ENCODE measurements at regions not wholly inside any gene's neighbourhood (a gene's known extent, or its start where the extent isn't known, plus 50 kb on each side); places are given as distances from the start of the nearest gene placed in this dataset.

DNA sequence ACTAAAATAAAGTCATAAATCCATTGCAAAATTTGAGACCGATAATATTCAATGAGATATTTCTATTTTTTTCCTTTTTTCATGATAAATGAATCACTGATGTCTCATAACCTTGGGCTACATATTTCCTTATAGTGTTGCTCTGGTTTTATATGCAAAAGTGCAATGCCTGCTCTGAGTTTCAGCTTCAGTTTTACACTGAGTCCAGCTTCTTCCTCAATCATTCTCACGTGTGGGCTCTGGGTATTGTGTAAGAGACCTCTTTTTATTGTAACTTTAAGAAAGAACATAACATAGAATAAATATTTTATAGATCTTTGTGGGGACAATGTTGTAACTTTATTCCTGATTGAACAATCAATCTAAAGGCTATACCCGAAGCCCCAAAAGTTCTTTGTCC, 280.2 kb upstream of the EDNRB start:
- H2BK120ac ChIP-seq (ENCODE audit: low read depth, low read length): no peak overlapping the region
- no peak overlapping the region for H3K9ac ChIP-seq (ENCODE audit: low read depth, low read length, poor library complexity)
- no peak overlapping the region for H3K14ac ChIP-seq (ENCODE audit: low read length)
- no CpG with 5 or more reads among the region's 3 CpGs for WGBS, 2 donors (ENCODE audit: extremely low coverage in 2 of 2, insufficient read length in 2 of 2, insufficient replicate concordance in 1 of 2)
- peaks cover 2 to 41% of the 10 kb centered on the region in 2 donors for H3K4me1 ChIP-seq (ENCODE audit: control insufficient read depth in 2 of 2, insufficient read depth in 1 of 2, low read depth in 1 of 2, low read length in 2 of 2)
- no peak overlapping the region for H2BK12ac ChIP-seq (ENCODE audit: low read length)
- no peak overlapping the region for H3K27ac ChIP-seq (replicated peaks; ENCODE audit: low read length)
- H3K27me3 ChIP-seq (ENCODE audit: control insufficient read depth in 3 of 3, insufficient read depth in 3 of 3, low read depth in 1 of 3, low read length in 3 of 3): peaks cover 0 to 2% (median 0%) of the 10 kb centered on the region in 3 experiments
- no peak overlapping the region for H4K91ac ChIP-seq (ENCODE audit: low read depth, low read length, poor library complexity)
- no peak overlapping the region for H4K8ac ChIP-seq (ENCODE audit: low read depth, low read length)
- no peak overlapping the region for H3K4ac ChIP-seq (ENCODE audit: low read length)
- no peaks in the 10 kb centered on the region for H3K9me3 ChIP-seq (replicated peaks in 1 of 2; ENCODE audit: control insufficient read depth in 2 of 2, insufficient read depth in 1 of 2, low read depth in 1 of 2, low read length in 2 of 2)
- H2BK15ac ChIP-seq (ENCODE audit: low read length): no peak overlapping the region
- H2AFZ ChIP-seq (ENCODE audit: low read length): no peak overlapping the region
- DNase-seq (ENCODE audit: low spot score): no peak
- H3K79me1 ChIP-seq (ENCODE audit: low read depth, low read length): no peaks in the 10 kb centered on the region
- H2AK5ac ChIP-seq (ENCODE audit: low read depth, low read length): no peak overlapping the region
- no peak overlapping the region for H2BK5ac ChIP-seq (ENCODE audit: low read length)
- no peak overlapping the region for H3K23ac ChIP-seq (ENCODE audit: low read depth, low read length, poor library complexity)
- no peak overlapping the region for H3K18ac ChIP-seq (ENCODE audit: low read length)
- no peak overlapping the region for H3K4me3 ChIP-seq (ENCODE audit: low read length in 2 of 2)
- H3K4me2 ChIP-seq (ENCODE audit: insufficient read depth, low read length, poor library complexity, severe bottlenecking): no peak overlapping the region
- no peaks in the 10 kb centered on the region for H3K36me3 ChIP-seq (replicated peaks in 1 of 2; ENCODE audit: control insufficient read depth in 2 of 2, insufficient read depth in 2 of 2, low read length in 2 of 2)

DNA sequence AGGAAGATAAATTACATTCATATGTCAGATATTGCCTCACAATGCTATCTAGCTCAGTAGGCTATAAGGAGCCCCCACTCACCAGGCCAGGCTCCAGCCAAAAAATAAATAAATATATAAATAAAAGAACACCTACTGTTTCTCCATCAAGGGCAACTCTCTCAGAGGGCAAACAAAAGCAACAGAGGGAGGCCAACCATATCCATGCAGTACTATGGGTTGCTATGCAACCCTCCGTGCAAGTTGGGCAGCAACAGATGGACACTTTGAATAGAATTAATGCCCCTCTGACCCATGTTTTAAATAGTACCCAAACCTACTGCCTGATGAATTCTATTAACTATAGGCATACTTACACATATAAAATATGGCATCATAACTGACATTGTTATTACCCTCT, 279.8 kb upstream of the EDNRB start:
- no peak for DNase-seq (ENCODE audit: low spot score)
- Histone ChIP-seq H3K4me2 (ENCODE audit: insufficient read depth, low read length, poor library complexity, severe bottlenecking) (no peak overlapping the region), H2BK15ac (ENCODE audit: low read length) (no peak overlapping the region), H3K14ac (ENCODE audit: low read length) (no peak overlapping the region), H2BK5ac (ENCODE audit: low read length) (no peak overlapping the region), H3K4ac (ENCODE audit: low read length) (no peak overlapping the region), H4K8ac (ENCODE audit: low read depth, low read length) (no peak overlapping the region), H4K91ac (ENCODE audit: low read depth, low read length, poor library complexity) (no peak overlapping the region), H3K9me3 (replicated peaks in 1 of 2; ENCODE audit: control insufficient read depth in 2 of 2, insufficient read depth in 1 of 2, low read depth in 1 of 2, low read length in 2 of 2) (no peaks in the 10 kb centered on the region), H3K27ac (replicated peaks; ENCODE audit: low read length) (no peak overlapping the region), H2AK5ac (ENCODE audit: low read depth, low read length) (no peak overlapping the region), H3K9ac (ENCODE audit: low read depth, low read length, poor library complexity) (no peak overlapping the region), H3K4me3 (ENCODE audit: low read length in 2 of 2) (no peak overlapping the region), H3K27me3 (ENCODE audit: control insufficient read depth in 3 of 3, insufficient read depth in 3 of 3, low read depth in 1 of 3, low read length in 3 of 3) (peaks cover 0 to 2% (median 0%) of the 10 kb centered on the region in 3 experiments), H3K23ac (ENCODE audit: low read depth, low read length, poor library complexity) (no peak overlapping the region), H3K36me3 (replicated peaks in 1 of 2; ENCODE audit: control insufficient read depth in 2 of 2, insufficient read depth in 2 of 2, low read length in 2 of 2) (no peaks in the 10 kb centered on the region), H2BK120ac (ENCODE audit: low read depth, low read length) (no peak overlapping the region), H3K4me1 (ENCODE audit: control insufficient read depth in 2 of 2, insufficient read depth in 1 of 2, low read depth in 1 of 2, low read length in 2 of 2) (peaks cover 2 to 41% of the 10 kb centered on the region in 2 donors), H3K18ac (ENCODE audit: low read length) (no peak overlapping the region), H2BK12ac (ENCODE audit: low read length) (no peak overlapping the region), H3K79me1 (ENCODE audit: low read depth, low read length) (no peaks in the 10 kb centered on the region), H2AFZ (ENCODE audit: low read length) (no peak overlapping the region)
- no CpG with 5 or more reads among the region's 1 CpG for WGBS, 2 donors (ENCODE audit: extremely low coverage in 2 of 2, insufficient read length in 2 of 2, insufficient replicate concordance in 1 of 2)

DNA sequence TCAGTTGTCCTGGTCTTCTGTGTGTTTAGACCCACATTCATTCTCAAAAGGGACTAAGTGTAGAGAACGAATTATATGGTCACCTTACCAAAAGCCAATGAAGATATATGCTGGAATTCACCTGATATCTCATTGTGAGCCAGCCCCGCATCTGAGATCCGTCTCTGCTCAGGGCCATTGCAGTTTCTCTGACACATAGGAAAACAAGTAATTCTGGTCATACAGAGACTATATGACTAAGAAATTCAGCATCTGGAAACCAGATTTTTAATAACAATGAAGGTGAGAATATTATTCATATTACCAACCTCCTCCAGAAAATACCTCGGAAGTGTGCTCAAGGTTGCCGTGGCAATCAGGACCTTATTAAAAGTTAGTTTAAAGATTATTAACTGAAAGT, 278.6 kb upstream of the EDNRB start:
- no peak overlapping the region for H3K4ac ChIP-seq (ENCODE audit: low read length)

DNA sequence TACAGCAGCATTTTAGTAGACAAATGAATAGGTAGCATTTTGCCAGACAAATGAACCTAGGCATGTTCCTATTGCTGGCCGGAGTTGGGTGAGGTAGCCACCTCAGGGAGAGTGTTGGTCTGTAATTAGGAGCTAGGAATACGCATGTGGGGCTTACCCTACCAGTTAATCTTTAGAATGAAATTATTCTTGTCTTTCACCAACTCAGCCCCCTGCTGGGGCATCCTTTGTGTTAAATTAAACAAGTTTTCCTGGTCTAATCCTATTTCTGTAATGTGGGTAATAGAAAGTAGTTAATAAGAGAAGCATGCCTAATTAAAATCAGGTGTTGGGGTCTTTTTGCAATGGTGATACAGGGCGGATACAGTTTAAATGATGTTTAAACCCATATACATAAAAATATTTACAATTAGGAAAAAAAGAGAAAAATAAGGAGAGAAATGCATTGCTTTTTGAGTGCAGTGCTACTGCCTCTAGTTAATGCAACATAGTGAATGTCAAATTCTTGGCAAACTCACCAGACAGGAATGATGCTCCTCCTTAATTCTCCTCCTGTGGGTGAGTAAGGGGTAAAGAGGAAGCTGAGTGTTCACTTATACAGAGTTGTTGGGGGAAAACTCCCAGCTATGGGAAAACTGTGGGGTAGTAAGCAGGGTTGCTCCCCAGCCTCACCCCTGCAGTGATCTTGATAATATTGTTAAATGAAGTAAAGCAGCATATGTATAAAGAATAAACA, 276.4 kb upstream of the EDNRB start:
- WGBS, 2 donors (ENCODE audit: extremely low coverage in 2 of 2, insufficient read length in 2 of 2, insufficient replicate concordance in 1 of 2): no CpG with 5 or more reads among the region's 3 CpGs
- peaks cover 2 to 32% of the 10 kb centered on the region in 2 donors for H3K4me1 ChIP-seq (ENCODE audit: control insufficient read depth in 2 of 2, insufficient read depth in 1 of 2, low read depth in 1 of 2, low read length in 2 of 2)

More for the DNA sequence above, 278.6 kb upstream of the EDNRB start:
- no peak for DNase-seq (ENCODE audit: low spot score)
- Histone ChIP-seq H2BK120ac (ENCODE audit: low read depth, low read length) (no peak overlapping the region), H2AK5ac (ENCODE audit: low read depth, low read length) (no peak overlapping the region), H3K18ac (ENCODE audit: low read length) (no peak overlapping the region), H3K23ac (ENCODE audit: low read depth, low read length, poor library complexity) (no peak overlapping the region), H3K4me3 (ENCODE audit: low read length in 2 of 2) (no peak overlapping the region), H4K8ac (ENCODE audit: low read depth, low read length) (no peak overlapping the region), H2BK12ac (ENCODE audit: low read length) (no peak overlapping the region), H3K9ac (ENCODE audit: low read depth, low read length, poor library complexity) (no peak overlapping the region), H3K36me3 (replicated peaks in 1 of 2; ENCODE audit: control insufficient read depth in 2 of 2, insufficient read depth in 2 of 2, low read length in 2 of 2) (no peaks in the 10 kb centered on the region), H3K79me1 (ENCODE audit: low read depth, low read length) (no peaks in the 10 kb centered on the region), H3K27me3 (ENCODE audit: control insufficient read depth in 3 of 3, insufficient read depth in 3 of 3, low read depth in 1 of 3, low read length in 3 of 3) (peaks cover 0 to 2% (median 0%) of the 10 kb centered on the region in 3 experiments), H2BK5ac (ENCODE audit: low read length) (no peak overlapping the region), H2AFZ (ENCODE audit: low read length) (no peak overlapping the region), H3K9me3 (replicated peaks in 1 of 2; ENCODE audit: control insufficient read depth in 2 of 2, insufficient read depth in 1 of 2, low read depth in 1 of 2, low read length in 2 of 2) (no peaks in the 10 kb centered on the region), H4K91ac (ENCODE audit: low read depth, low read length, poor library complexity) (no peak overlapping the region), H2BK15ac (ENCODE audit: low read length) (no peak overlapping the region), H3K4me2 (ENCODE audit: insufficient read depth, low read length, poor library complexity, severe bottlenecking) (no peak overlapping the region), H3K14ac (ENCODE audit: low read length) (no peak overlapping the region), H3K27ac (replicated peaks; ENCODE audit: low read length) (no peak overlapping the region), H3K4me1 (ENCODE audit: control insufficient read depth in 2 of 2, insufficient read depth in 1 of 2, low read depth in 1 of 2, low read length in 2 of 2) (peaks cover 2 to 38% of the 10 kb centered on the region in 2 donors)
- WGBS, 2 donors (ENCODE audit: extremely low coverage in 2 of 2, insufficient read length in 2 of 2, insufficient replicate concordance in 1 of 2): no CpG with 5 or more reads among the region's 5 CpGs

More for the DNA sequence above, 276.4 kb upstream of the EDNRB start:
- peak; percentile 26 for DNase-seq (ENCODE audit: low spot score)
- H4K91ac ChIP-seq (ENCODE audit: low read depth, low read length, poor library complexity): no peak overlapping the region
- no peak overlapping the region for H3K14ac ChIP-seq (ENCODE audit: low read length)
- no peak overlapping the region for H3K4me3 ChIP-seq (ENCODE audit: low read length in 2 of 2)
- H2AFZ ChIP-seq (ENCODE audit: low read length): no peak overlapping the region
- H3K79me1 ChIP-seq (ENCODE audit: low read depth, low read length): no peaks in the 10 kb centered on the region
- no peak overlapping the region for H2BK15ac ChIP-seq (ENCODE audit: low read length)
- no peak overlapping the region for H4K8ac ChIP-seq (ENCODE audit: low read depth, low read length)
- no peak overlapping the region for H2BK120ac ChIP-seq (ENCODE audit: low read depth, low read length)
- peaks cover 0 to 5% of the 10 kb centered on the region in 2 donors for H3K9me3 ChIP-seq (replicated peaks in 1 of 2; ENCODE audit: control insufficient read depth in 2 of 2, insufficient read depth in 1 of 2, low read depth in 1 of 2, low read length in 2 of 2)
- H2BK12ac ChIP-seq (ENCODE audit: low read length): no peak overlapping the region
- H3K36me3 ChIP-seq (replicated peaks in 1 of 2; ENCODE audit: control insufficient read depth in 2 of 2, insufficient read depth in 2 of 2, low read length in 2 of 2): no peaks in the 10 kb centered on the region
- no peak overlapping the region for H3K4ac ChIP-seq (ENCODE audit: low read length)
- peaks cover 0 to 2% (median 0%) of the 10 kb centered on the region in 3 experiments for H3K27me3 ChIP-seq (ENCODE audit: control insufficient read depth in 3 of 3, insufficient read depth in 3 of 3, low read depth in 1 of 3, low read length in 3 of 3)
- no peak overlapping the region for H3K18ac ChIP-seq (ENCODE audit: low read length)
- no peak overlapping the region for H3K23ac ChIP-seq (ENCODE audit: low read depth, low read length, poor library complexity)
- H2AK5ac ChIP-seq (ENCODE audit: low read depth, low read length): no peak overlapping the region
- no peak overlapping the region for H3K27ac ChIP-seq (replicated peaks; ENCODE audit: low read length)
- H3K4me2 ChIP-seq (ENCODE audit: insufficient read depth, low read length, poor library complexity, severe bottlenecking): no peak overlapping the region
- H3K9ac ChIP-seq (ENCODE audit: low read depth, low read length, poor library complexity): no peak overlapping the region
- H2BK5ac ChIP-seq (ENCODE audit: low read length): no peak overlapping the region
